Ovary (tissue), 3 donors: ENCODE measurements at regions not wholly inside any gene's neighbourhood (a gene's known extent, or its start where the extent isn't known, plus 50 kb on each side); places are given as distances from the start of the nearest gene placed in this dataset.
"Not testable (repeated sequence)": the region's sequence is repeated elsewhere in the genome, so short reads cannot be mapped to it uniquely, and the experiment has no call there.

ENCODE experiments used
- CTCF ChIP-seq, 3 donors: fragments of 450-650 bp in 2 of 3; fragments of 200-600 bp in 1 of 3; IDR thresholded peaks; one replicate each; pipeline versions ENCODE4 v1.5.1 to v1.8.0; 2016 to 2022; ENCODE audit warnings: antibody characterized with exemption in 3 of 3, mild to moderate bottlenecking in 1 of 3
- EP300 ChIP-seq: sonication (generic); formaldehyde crosslinking; IDR thresholded peaks from one replicate; pipeline ENCODE4 v1.6.1; 2017; ENCODE audit warnings: antibody characterized with exemption
- POLR2A ChIP-seq: fragments of 450-650 bp; IDR thresholded peaks from one replicate; pipeline ENCODE4 v1.6.1; 2017; ENCODE audit warnings: antibody characterized with exemption, mild to moderate bottlenecking, moderate library complexity
- donor health status: DM: no; HTN: no; CAD: no.

DNA sequence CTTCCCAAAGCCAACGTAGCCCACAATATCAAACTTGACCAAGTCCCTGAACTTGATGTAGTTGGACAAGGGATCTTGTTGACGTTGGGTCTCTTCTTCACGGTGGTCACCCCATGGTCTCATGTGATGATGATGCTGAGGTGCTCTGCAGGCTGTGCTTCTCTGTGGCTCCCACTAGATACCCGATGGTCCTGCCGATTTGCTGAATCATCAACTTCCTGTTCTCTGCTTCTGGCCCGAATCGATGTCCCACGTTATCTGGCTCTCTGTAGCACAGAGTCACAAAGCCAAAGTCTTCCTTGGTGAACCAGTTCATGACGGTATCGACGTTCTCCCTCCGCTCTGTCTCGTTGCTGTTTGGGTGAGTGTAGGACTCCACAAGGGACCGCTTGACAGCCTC is 201.0 kb downstream of the ADRA2C start:
- TF ChIP-seq CTCF (IDR thresholded peaks at IDR 0.05); POLR2A; EP300: not testable (repeated sequence)
